Thyroid gland (tissue), 4 donors: ENCODE measurements at regions not wholly inside any gene's neighbourhood (a gene's known extent, or its start where the extent isn't known, plus 50 kb on each side); places are given as distances from the start of the nearest gene placed in this dataset.

Experiments used
- CTCF ChIP-seq, 6 experiments: fragments of 200-600 bp in 3 of 6; fragments of 450-650 bp in 3 of 6; sonication (generic) in 3 of 6; IDR thresholded peaks; one replicate each; pipeline ENCODE4 v1.5.1; 2016 to 2019; ENCODE audit warnings: antibody characterized with exemption in 6 of 6, mild to moderate bottlenecking in 2 of 6, inconsistent platforms in 1 of 6, moderate library complexity in 1 of 6
- POLR2A ChIP-seq, 2 donors: fragments of 450-650 bp; IDR thresholded peaks; one replicate each; pipeline ENCODE4 v1.6.1; 2017; ENCODE audit warnings: antibody characterized with exemption in 2 of 2, mild to moderate bottlenecking in 2 of 2, moderate library complexity in 1 of 2

GRCh38 chr12:13740149-13740545, 241.3 kb downstream of the GRIN2B start:
- TF ChIP-seq CTCF (IDR thresholded peaks at IDR 0.05): no peak
- TF ChIP-seq POLR2A (IDR thresholded peaks at IDR 0.05): no peak
